Mesothelial cell of epicardium (in vitro differentiated cells): ENCODE measurements at regions not wholly inside any gene's neighbourhood (a gene's known extent, or its start where the extent isn't known, plus 50 kb on each side); places are given as distances from the start of the nearest gene placed in this dataset.
A peak's percentile ranks its signal among the peaks of the same experiment; 100 is the strongest.

Source experiments
- DNase-seq, 2 experiments: peaks; one replicate each; pipeline ENCODE4 v3.0.0; 2021; ENCODE audit warnings: low spot score in 2 of 2; ENCODE audit not compliant: unreplicated experiment in 2 of 2
- H3K27ac Mint-ChIP-seq: 2 replicates; pipeline ENCODE4 v1.8.0; 2021; ENCODE audit warnings: mixed read lengths
- H3K27me3 Mint-ChIP-seq: 2 replicates; pipeline ENCODE4 v1.8.0; 2021; ENCODE audit warnings: low read depth, mixed read lengths
- H3K36me3 Mint-ChIP-seq: 2 replicates; pipeline ENCODE4 v1.8.0; 2021; ENCODE audit warnings: mixed read lengths
- H3K4me1 Mint-ChIP-seq: 2 replicates; pipeline ENCODE4 v1.8.0; 2021; ENCODE audit warnings: mixed read lengths
- H3K4me3 Mint-ChIP-seq: 2 replicates; pipeline ENCODE4 v1.8.0; 2021; ENCODE audit warnings: mild to moderate bottlenecking, moderate library complexity, mixed read lengths
- H3K9me3 Mint-ChIP-seq: 2 replicates; pipeline ENCODE4 v1.8.0; 2021; ENCODE audit warnings: mixed read lengths
- CTCF ChIP-seq: fragments of 200-600 bp; sonication (generic); IDR thresholded peaks from one replicate; pipeline ENCODE4 v1.5.0; 2021; ENCODE audit warnings: antibody characterized with exemption; ENCODE audit not compliant: unreplicated experiment

- Mint-ChIP-seq H3K27ac (no peak overlapping the region), H3K4me3 (no peak overlapping the region), H3K36me3 (no peaks in the 10 kb centered on the region), H3K4me1 (peaks cover 18% of the 10 kb centered on the region), H3K27me3 (peaks cover 43% of the 10 kb centered on the region), H3K9me3 (peaks cover 38% of the 10 kb centered on the region)
- DNase-seq = no peak
- TF ChIP-seq CTCF = no peak
Measured at GRCh38 chr10:107918171-107918570, 753.7 kb upstream of the SORCS1 start.

GRCh38 chr10:107915215-107915610 lies 750.7 kb upstream of the SORCS1 start:
- Mint-ChIP-seq H3K4me1 (peaks cover 18% of the 10 kb centered on the region), H3K9me3 (peaks cover 17% of the 10 kb centered on the region), H3K36me3 (no peaks in the 10 kb centered on the region), H3K27me3 (peaks cover 68% of the 10 kb centered on the region), H3K4me3 (peak overlapping the region; percentile 70), H3K27ac (no peak overlapping the region)
- no peak for TF ChIP-seq CTCF
- no peak for DNase-seq

- no peaks in the 10 kb centered on the region for H3K36me3 Mint-ChIP-seq
- no peak overlapping the region for H3K27ac Mint-ChIP-seq
- peaks cover 68% of the 10 kb centered on the region for H3K27me3 Mint-ChIP-seq
- no peak for TF ChIP-seq CTCF
- DNase-seq = peak; percentile 21 to 57
- H3K4me3 Mint-ChIP-seq = peak overlapping the region; percentile 70
- H3K9me3 Mint-ChIP-seq = peaks cover 11% of the 10 kb centered on the region
- peaks cover 18% of the 10 kb centered on the region for H3K4me1 Mint-ChIP-seq
Measured at GRCh38 chr10:107914450-107915214, 750.1 kb upstream of the SORCS1 start.

GRCh38 chr10:107913317-107914294 lies 749.1 kb upstream of the SORCS1 start:
- no peak overlapping the region for H3K27ac Mint-ChIP-seq
- no peak for TF ChIP-seq CTCF
- H3K9me3 Mint-ChIP-seq = peaks cover 2% of the 10 kb centered on the region
- no peaks in the 10 kb centered on the region for H3K36me3 Mint-ChIP-seq
- H3K27me3 Mint-ChIP-seq = peaks cover 74% of the 10 kb centered on the region
- peaks cover 18% of the 10 kb centered on the region for H3K4me1 Mint-ChIP-seq
- peak overlapping the region; percentile 70 for H3K4me3 Mint-ChIP-seq
- no peak for DNase-seq

GRCh38 chr10:107901076-107901475 lies 736.6 kb upstream of the SORCS1 start:
- Mint-ChIP-seq H3K27me3 (peaks cover 10% of the 10 kb centered on the region), H3K36me3 (no peaks in the 10 kb centered on the region), H3K27ac (no peak overlapping the region), H3K9me3 (no peaks in the 10 kb centered on the region), H3K4me3 (no peak overlapping the region), H3K4me1 (no peaks in the 10 kb centered on the region)
- TF ChIP-seq CTCF = no peak
- no peak for DNase-seq
